GM08714 (cell line): ENCODE measurements at regions not wholly inside any gene's neighbourhood (a gene's known extent, or its start where the extent isn't known, plus 50 kb on each side); places are given as distances from the start of the nearest gene placed in this dataset.

Experiments used
- H3K4me3 ChIP-seq: fragments of 200-500 bp; sonication (Bioruptor generic); 2 replicates; pipeline ENCODE4 v1.5.1; 2014; ENCODE audit warnings: mild to moderate bottlenecking, low read length, inconsistent platforms
- ZNF274 ChIP-seq: IDR thresholded peaks from 2 replicates; pipeline ENCODE4 v1.6.1; 2012; ENCODE audit warnings: mild to moderate bottlenecking, low read depth, low read length

DNA sequence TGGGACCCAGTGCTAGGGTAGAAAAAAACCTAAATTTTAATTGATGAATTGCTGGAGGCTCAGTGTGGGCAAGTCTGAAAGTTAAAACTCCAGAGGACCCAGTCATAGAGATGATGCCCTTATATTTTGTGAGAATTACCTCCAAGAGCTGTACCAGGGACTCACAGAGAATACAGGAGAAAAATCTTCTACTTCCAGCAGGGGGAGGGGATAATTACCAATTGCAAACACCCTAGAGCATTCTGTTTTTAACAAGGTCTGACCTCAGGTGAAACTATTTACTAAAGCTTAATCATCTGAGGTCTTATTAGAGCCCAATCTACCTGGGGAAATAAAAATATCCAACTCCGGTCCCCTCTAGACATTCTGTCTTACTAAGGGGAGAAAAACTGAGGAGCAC lies 994.7 kb upstream of the MIR17HG start:
- H3K4me3 ChIP-seq, result no peak overlapping the region
- no peak for TF ChIP-seq ZNF274

DNA sequence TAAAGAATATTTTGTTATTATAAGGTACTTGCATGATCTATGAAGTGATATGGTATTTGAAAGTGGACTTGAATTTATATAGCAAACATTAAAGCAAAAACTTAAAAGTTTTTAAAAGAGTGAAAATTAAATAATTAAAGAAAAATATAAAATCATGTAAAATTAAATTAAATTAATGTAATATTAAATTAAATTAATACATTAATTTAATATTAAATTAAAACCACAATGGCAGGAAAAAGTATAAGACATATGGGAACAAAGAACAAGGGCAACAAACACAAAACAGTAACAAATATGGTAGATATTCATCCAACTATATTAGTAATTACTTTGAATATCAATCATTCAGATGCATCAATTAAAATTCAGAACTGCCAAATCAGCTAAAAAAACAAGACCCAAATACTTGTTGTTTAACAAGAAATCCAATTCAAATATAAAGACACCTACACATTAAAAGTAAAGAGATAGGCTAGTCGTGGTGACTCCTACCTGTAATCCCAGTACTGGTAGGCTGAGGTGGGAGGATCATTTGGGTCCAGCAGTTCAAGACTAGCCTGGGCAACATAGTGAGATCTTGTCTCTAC lies 992.2 kb upstream of the MIR17HG start:
- TF ChIP-seq ZNF274, result no peak
- H3K4me3 ChIP-seq, result no peak overlapping the region

DNA sequence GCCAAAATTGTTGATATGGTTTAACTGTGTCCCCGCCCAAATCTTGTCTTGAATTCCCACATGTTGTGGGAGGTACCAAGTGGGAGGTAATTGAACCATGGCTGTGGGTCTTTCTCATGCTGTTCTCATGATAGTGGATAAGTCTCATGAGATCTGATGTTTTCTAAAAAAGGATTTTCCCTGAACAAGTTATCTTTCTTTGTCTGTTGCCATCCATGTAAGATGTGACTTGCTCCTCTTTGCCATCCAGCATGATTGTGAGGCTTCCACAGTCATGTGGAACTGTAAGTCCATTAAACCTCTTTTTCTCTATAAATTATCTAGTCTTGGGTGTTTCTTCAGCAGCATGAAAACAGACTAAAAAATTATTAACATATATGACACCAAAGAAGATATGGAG lies 986.7 kb upstream of the MIR17HG start:
- H3K4me3 ChIP-seq, result no peak overlapping the region
- TF ChIP-seq ZNF274, result no peak

DNA sequence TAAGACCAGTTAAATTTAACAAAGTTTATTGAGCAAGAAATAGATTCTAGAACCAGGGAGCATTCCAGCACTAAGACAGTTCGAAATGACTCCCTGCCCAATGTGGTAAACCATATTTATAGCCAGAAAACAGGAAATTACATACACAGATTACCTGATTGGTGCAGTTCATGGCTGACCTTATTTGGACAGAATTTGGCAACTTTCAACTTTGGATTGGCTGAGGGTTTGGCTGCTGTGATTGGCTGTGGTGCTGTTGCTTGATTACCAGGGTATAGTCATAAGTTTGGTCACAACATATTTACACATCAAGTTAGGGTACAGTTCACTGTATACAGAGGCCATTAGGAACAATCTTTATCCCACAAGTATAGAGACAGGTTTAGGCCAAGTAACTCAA lies 984.8 kb upstream of the MIR17HG start:
- no peak for TF ChIP-seq ZNF274
- no peak overlapping the region for H3K4me3 ChIP-seq

DNA sequence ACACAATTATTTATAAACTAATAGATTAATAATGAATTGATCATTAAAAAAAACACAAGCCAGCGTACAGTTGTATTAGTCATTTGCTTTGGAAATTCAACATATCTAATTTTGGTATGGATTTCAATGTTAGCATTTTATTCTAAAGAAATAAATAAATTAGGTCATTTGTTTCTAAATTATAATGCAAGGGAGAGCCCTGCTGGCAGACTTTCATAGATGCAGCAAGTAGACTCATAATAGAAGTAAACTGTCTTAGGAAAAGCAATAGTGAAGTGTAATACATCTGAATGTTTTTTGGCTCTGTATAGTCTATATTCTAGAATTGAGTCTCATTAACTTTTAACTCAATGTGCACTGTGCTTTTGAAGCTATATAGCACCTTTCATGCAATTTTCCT lies 982.4 kb upstream of the MIR17HG start:
- no peak for TF ChIP-seq ZNF274

DNA sequence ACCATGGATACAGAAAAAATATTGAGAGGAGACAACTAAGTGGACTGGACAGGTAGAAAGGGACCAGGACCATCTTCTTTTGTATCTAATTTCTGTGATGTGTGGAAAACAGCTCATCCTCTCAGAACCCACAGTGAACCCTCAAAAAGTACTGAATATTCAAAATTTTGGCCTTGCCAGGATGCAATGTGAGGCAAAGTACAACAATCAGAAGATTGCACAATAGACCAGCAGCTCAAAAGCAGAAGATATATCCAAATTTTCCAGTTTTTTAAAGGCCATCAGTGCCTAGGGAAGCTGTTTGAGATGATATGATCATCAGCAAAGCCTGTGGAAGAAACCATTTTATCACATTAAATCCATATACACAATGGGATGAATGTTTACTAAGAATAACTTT lies 973.3 kb upstream of the MIR17HG start:
- no peak for TF ChIP-seq ZNF274
- H3K4me3 ChIP-seq, result no peak overlapping the region

More for the DNA sequence above, 982.4 kb upstream of the MIR17HG start:
- H3K4me3 ChIP-seq, result no peak overlapping the region

DNA sequence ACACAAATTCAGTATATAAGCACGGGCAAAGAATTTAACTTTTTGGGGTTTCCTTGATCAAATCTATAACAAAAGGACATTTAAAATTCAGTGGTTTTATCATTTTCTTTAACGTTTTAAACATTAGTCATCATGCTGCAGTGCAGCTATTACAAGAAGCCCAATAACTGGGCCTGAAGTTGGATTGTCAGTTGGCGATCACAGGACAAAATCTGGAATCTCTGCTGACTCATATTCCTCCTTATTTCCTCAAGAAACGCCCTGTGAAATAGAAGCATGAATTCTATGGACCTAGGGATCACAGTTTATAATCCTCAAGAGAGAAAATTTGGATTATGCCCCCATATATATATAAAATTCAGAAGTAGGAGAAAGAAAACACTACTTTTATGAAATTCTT lies 971.6 kb upstream of the MIR17HG start:
- H3K4me3 ChIP-seq, result no peak overlapping the region
- no peak for TF ChIP-seq ZNF274

DNA sequence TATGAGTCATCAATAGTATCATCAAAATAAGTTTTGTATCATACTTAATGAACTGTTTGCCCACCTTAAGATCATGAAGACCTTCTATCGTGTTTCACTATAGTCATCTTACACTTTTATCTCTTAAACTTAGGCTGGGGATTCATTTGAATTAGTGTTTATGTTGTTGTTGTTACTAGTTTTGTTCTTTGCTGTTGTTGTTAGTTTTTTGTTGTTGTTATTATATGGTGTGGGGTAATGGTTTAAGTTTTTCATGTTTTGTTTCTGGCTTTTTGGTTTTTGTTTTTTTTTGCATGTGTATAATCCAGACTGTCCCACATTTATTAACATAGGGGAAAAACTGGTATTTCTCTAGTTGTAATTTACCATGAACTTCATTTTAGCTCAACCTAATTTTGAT lies 965.1 kb upstream of the MIR17HG start:
- no peak for TF ChIP-seq ZNF274
- H3K4me3 ChIP-seq, result no peak overlapping the region

DNA sequence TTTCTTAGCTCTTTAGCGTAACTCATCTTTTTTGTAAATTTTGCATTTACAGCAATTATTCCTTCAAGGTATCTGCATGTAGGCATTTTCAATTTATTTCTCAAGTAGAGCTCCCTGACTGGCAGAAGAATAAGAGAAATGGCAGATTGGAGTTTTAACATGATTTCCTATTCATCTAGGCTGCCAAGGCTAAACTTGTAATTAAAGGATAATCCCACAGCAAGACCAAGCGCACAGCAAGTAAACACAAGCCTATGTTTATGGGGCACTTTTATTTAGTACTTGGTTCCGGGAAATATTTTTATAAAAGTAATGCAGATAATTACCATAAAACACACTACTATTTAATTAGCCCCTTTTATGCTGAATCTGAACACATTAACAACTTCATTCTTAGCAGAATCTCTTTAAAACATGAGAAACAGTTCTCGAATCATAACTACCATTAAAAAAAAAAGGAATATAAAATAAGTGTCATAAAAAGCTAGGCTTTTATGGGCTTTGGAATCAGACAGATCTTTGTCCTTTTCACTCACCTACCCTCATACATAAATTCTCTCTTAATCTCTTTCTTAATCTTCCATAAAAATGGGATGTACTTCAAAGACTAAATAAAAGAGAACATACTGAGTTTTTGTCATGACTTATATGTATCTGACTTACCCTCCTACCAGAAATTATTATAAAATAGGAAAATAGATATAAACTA lies 961.6 kb upstream of the MIR17HG start:
- TF ChIP-seq ZNF274, result no peak
- H3K4me3 ChIP-seq, result no peak overlapping the region

DNA sequence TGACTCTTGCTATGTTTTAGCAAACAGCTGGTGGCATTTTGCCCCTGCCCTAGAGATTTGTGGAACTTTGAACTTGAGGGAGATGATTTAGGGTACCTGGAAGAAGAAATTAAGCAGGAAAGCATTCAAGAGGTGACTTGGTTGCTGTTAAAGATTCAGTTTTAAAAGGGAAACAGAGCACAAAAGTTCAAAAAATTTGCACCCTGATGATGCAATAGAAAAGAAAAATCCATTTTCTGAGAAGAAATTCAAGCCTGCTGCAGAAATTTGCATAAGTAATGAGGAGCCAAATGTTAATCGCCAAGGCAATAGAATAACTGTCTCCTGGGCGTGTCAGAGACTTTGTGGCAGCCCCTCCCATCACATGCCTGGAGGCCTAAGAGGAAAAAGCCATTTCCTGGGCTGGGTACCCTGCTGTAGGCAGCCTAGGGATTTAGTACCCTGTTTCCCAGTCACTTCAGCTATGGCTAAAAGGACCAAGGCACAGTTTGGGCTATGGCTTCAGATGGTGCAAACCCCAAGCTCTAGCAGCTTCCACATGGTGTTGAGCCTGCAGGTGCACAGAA lies 958.5 kb upstream of the MIR17HG start:
- H3K4me3 ChIP-seq, result no peak overlapping the region
- TF ChIP-seq ZNF274, result no peak

DNA sequence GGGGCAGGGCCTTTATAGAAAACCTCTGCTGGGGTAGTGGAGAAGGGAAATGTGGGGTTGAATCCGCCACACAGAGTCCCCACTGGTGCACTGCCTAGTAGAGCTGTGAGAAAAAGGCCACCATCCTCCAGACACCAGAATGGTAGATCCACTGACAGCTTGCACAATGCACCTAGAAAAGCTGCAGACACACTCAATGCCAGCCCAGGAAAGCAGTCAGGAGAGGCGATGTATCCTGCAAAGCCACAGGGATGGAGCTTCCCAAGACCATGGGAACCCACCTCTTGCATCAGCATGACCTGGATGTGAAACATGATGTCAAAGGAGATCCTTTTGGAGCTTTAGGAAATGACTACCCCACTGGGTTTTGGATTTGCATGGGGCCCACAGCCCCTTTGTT lies 958.0 kb upstream of the MIR17HG start:
- no peak for TF ChIP-seq ZNF274
- H3K4me3 ChIP-seq, result no peak overlapping the region

DNA sequence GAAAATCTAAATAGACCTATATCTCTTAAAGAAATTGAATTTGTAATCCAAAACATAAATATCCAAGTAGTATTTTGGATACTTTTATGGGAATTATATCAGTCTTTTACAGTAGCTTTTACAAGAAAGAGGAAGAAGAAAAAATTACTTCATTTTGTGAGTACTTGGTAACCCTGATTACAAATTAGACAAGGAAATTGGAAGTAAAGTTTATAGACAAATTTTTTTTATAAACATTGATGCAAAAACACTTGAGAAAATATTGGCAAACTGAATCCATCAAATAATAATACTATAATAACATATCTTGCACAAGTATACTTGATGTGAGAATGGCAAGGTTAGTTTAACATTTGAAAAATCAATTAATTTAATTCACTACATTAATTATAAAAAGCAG lies 954.1 kb upstream of the MIR17HG start:
- TF ChIP-seq ZNF274, result no peak
- no peak overlapping the region for H3K4me3 ChIP-seq

DNA sequence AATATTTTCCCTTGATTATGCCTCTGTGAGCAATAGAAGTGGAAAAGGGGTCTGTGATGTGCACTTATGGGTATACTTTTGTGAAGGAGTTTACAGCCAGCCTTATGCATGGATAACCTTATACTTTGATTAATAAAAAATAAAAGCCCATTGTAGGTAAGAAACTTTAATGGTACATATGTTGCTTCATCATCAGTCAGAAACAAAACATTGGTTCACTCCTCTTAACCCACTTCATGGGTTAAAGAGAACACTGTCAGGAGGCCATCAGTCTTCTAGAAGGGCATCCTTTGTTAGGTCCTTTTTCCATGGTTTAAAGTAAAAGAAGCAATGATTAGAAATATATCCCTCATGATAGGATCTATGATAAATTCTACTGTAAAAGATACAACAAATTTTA lies 952.1 kb upstream of the MIR17HG start:
- TF ChIP-seq ZNF274, result no peak
- H3K4me3 ChIP-seq, result no peak overlapping the region

DNA sequence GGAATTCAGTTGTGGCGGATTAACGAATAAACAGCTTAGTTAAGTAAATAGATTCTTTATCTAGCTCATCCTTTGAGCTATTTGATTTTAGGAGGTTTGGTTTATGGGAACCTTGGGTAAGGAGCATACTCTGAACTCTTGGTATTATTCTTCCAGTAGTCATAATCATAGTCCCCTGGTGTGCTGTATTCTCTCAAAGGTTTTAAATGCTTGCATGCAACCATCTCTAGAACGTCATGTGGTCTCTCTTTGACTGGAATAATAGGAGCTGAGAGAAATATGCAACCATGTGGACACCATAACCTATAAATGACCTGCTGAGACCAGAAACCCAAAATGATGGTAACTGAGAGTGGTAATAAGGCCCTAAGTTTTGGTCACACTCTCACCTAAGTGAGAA lies 951.6 kb upstream of the MIR17HG start:
- H3K4me3 ChIP-seq, result no peak overlapping the region
- TF ChIP-seq ZNF274, result no peak

DNA sequence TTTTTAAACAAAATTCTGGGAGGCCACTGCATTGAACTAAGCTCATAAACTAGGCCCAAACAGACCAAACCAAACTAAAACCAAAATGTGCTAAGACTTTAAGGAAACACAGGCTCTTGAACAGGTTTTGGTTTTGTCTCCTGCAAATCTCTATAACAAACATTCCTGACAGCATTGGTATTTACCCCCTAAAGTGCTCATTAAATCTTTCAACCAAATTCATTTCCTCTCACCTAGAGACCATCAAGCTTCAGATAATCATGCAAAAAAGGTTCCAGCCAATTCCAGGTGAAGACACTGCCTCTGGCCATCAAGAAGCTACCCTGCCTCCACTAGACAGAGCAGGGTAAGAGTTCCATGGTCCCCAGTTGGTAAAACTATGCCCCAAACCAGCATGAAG lies 951.2 kb upstream of the MIR17HG start:
- H3K4me3 ChIP-seq, result no peak overlapping the region
- TF ChIP-seq ZNF274, result no peak

DNA sequence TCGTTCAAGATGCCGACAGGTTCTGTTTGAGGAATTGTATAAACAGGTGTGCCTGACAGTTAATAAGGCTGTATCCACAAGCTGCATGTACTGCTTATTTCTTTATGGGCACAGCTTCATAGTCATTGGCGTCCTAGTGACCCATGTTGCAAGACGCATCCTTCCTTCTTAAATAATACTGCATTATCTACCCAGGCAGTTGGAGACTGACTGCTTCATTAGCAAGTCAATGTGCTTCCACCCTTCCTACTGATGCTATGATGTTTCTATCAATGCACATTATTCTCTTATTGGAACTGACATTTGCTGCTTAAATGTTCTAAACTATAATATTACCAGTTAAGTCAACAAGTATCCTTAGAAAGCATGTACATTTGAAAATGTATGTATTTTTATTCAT lies 950.0 kb upstream of the MIR17HG start:
- no peak overlapping the region for H3K4me3 ChIP-seq
- TF ChIP-seq ZNF274, result no peak

DNA sequence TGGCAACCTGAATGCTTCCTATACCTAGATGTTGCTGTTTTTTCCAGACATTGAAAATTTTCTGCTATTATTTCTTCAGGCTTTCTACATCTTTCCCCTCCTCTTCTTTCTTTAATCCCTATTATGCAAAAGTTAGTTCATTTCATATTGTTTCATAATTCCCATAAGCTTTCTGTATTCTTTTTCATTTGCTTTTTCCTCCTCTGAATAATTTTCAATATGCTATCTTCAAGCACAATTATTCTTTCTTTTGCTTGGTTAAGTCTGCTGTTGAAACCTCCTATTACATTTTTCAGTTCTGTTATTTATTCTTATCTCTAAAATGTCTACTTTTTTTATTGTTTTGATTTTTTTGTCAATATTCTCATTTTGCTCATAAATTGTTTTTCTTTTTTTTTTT lies 947.1 kb upstream of the MIR17HG start:
- TF ChIP-seq ZNF274, result no peak
- H3K4me3 ChIP-seq, result no peak overlapping the region
